K562 (cell line): ENCODE measurements at regions not wholly inside any gene's neighbourhood (a gene's known extent, or its start where the extent isn't known, plus 50 kb on each side); places are given as distances from the start of the nearest gene placed in this dataset.

ENCODE experiments used
- ATAC-seq: fragments of 200-7000 bp; cut with Tn5 transposase; 3 replicates; pipeline ENCODE4 v1.9.1; 2020; ENCODE audit warnings: moderate library complexity
- BruUV-seq: library from RNA; stranded (reverse); fragments of 400-500 nt; replicated peaks from 2 replicates; lab custom pipeline; 2021; lab: Mats Ljungman, UMichigan
- CTCF ChIA-PET: fragments of 300-600 bp; formaldehyde crosslinking; extraction: SDS; loops from one replicate; lab custom pipeline; 2021; ENCODE audit warnings: low intra/inter-chr PET ratio; lab: Yijun Ruan, JAX
- POLR2A ChIA-PET: fragments of 300-600, 350-650 bp; sonication (Branson Sonifier 250); formaldehyde crosslinking; extraction: SDS; loops from one replicate; lab custom pipeline; 2021; ENCODE audit warnings: antibody characterized with exemption, inconsistent platforms; lab: Yijun Ruan, JAX
- DNase-seq, 4 experiments: peaks; one replicate each; pipeline versions ENCODE4 v3.0.0 to v3.0.0-alpha.2; 2011 to 2018; ENCODE audit warnings: low spot score in 3 of 4, mixed read lengths in 3 of 4; ENCODE audit errors: extremely low read depth in 1 of 4
- FAIRE-seq: peaks from 2 replicates; lab custom pipeline; 2011; peaks lifted over from hg19 to GRCh38; lab: Jason Lieb, UNC
- H2AFZ ChIP-seq: 2 replicates; pipeline ENCODE4 v1.6.0; 2011; ENCODE audit warnings: low read depth, low read length, control low read depth, inconsistent platforms
- H3K27ac ChIP-seq: fragments of 200-600 bp; 3 replicates; pipeline ENCODE4 v1.8.0; 2011; ENCODE audit warnings: low read depth, mild to moderate bottlenecking, control low read depth, inconsistent platforms, low read length, moderate library complexity, mixed read lengths; ENCODE audit errors: extremely low read depth
- H3K27me3 ChIP-seq, 2 experiments: fragments of 300-600 bp in 1 of 2; 2 replicates in 1 of 2; 3 replicates in 1 of 2; pipeline versions ENCODE4 v1.6.0 to v1.8.0; 2011; ENCODE audit warnings: inconsistent platforms in 2 of 2, low read length in 2 of 2, mild to moderate bottlenecking in 1 of 2, mixed read lengths in 1 of 2, moderate library complexity in 1 of 2; ENCODE audit not compliant: control insufficient read depth in 2 of 2, insufficient read depth in 2 of 2
- H3K36me3 ChIP-seq: fragments of 300-600 bp; 3 replicates; pipeline ENCODE4 v1.8.0; 2011; ENCODE audit warnings: mild to moderate bottlenecking, low read length, inconsistent platforms; ENCODE audit not compliant: control insufficient read depth, insufficient read depth
- H3K4me1 ChIP-seq, 2 experiments: fragments of 200-600 bp in 1 of 2; replicated peaks in 1 of 2; 2 replicates in 1 of 2; 3 replicates in 1 of 2; pipeline versions ENCODE4 v1.5.1 to v1.8.0; 2011; ENCODE audit warnings: inconsistent platforms in 2 of 2, low read length in 2 of 2, mild to moderate bottlenecking in 1 of 2, mixed read lengths in 1 of 2, moderate library complexity in 1 of 2; ENCODE audit not compliant: control insufficient read depth in 2 of 2, insufficient read depth in 2 of 2
- H3K4me2 ChIP-seq: 2 replicates; pipeline ENCODE4 v1.6.1; 2011; ENCODE audit warnings: low read length, control low read depth, inconsistent platforms, mixed read lengths; ENCODE audit not compliant: insufficient read depth
- H3K4me3 ChIP-seq: fragments of 200-600 bp; sonication (generic), shearing (Covaris generic); 2 replicates; pipeline ENCODE4 v1.5.1; 2016; ENCODE audit warnings: control low read depth, inconsistent platforms
- H3K79me2 ChIP-seq: fragments of 200-600 bp; 3 replicates; pipeline ENCODE4 v1.8.0; 2011; ENCODE audit warnings: low read length, inconsistent platforms; ENCODE audit not compliant: control insufficient read depth, insufficient read depth
- H3K9ac ChIP-seq, 2 experiments: 2 replicates each; pipeline versions ENCODE4 v1.6.0 to v1.6.1; 2011; ENCODE audit warnings: low read depth in 2 of 2, low read length in 2 of 2, control low read depth in 1 of 2, inconsistent platforms in 1 of 2, mild to moderate bottlenecking in 1 of 2, mixed read lengths in 1 of 2; ENCODE audit not compliant: insufficient read depth in 1 of 2
- H3K9me1 ChIP-seq: one replicate; pipeline ENCODE4 v1.6.0; 2011; ENCODE audit warnings: inconsistent platforms, mild to moderate bottlenecking, low read length, moderate library complexity; ENCODE audit not compliant: control insufficient read depth, insufficient read depth
- H3K9me3 ChIP-seq: replicated peaks from 2 replicates; pipeline ENCODE4 v1.5.1; 2011; ENCODE audit warnings: low read depth, low read length, inconsistent platforms; ENCODE audit not compliant: control insufficient read depth, insufficient read depth
- H4K20me1 ChIP-seq: replicated peaks from 2 replicates; pipeline ENCODE4 v1.6.1; 2011; ENCODE audit warnings: low read length, inconsistent platforms, mixed read lengths; ENCODE audit not compliant: control insufficient read depth, insufficient read depth
- HDAC3 ChIP-seq: fragments of 450-650 bp; IDR thresholded peaks from 2 replicates; pipeline ENCODE4 v1.6.1; 2018; ENCODE audit warnings: borderline replicate concordance, mild to moderate bottlenecking, moderate library complexity; ENCODE audit not compliant: partially characterized antibody
- KLF6 ChIP-seq: fragments of 250-450 bp; sonication (Bioruptor Pico); IDR thresholded peaks from 2 replicates; pipeline ENCODE4 v1.4.0; 2020; ENCODE audit warnings: mild to moderate bottlenecking, moderate library complexity, borderline replicate concordance
- NCOA2 ChIP-seq, 2 experiments: fragments of 450-650 bp; IDR thresholded peaks; 2 replicates each; pipeline ENCODE4 v1.6.1; 2018; ENCODE audit warnings: mild to moderate bottlenecking in 2 of 2, moderate library complexity in 1 of 2; ENCODE audit not compliant: partially characterized antibody in 2 of 2
- NR2C2 ChIP-seq, 2 experiments: fragments of 200-800 bp in 1 of 2; sonication (Bioruptor generic) in 1 of 2; sonication (generic) in 1 of 2; formaldehyde crosslinking in 1 of 2; IDR thresholded peaks; 2 replicates each; pipeline versions ENCODE4 v1.6.1 to v1.8.0; 2016 to 2022; ENCODE audit warnings: mild to moderate bottlenecking in 1 of 2, missing compliant biosample characterization in 1 of 2, missing genetic modification characterization in 1 of 2, missing genetic modification reagents in 1 of 2
- TCFL5 ChIP-seq: fragments of 250-450 bp; sonication (Bioruptor Pico); conservative IDR thresholded peaks from 2 replicates; pipeline ENCODE4 v1.6.1; 2021; ENCODE audit warnings: mild to moderate bottlenecking, moderate library complexity, matching md5 sums
- ZNF436 ChIP-seq: fragments of 250-450, 450-650 bp; sonication (Bioruptor Pico); formaldehyde crosslinking; IDR thresholded peaks from 2 replicates; pipeline ENCODE4 v1.7.0; 2020; ENCODE audit warnings: mild to moderate bottlenecking
- WGBS: fragments of 100-300 bp; shearing (Covaris generic); methylation state at CpG from one replicate; pipeline ENCODE4 v1.1.6; 2016; ENCODE audit warnings: low coverage, mixed read lengths; ENCODE audit not compliant: insufficient coverage; ENCODE audit errors: missing lambda C conversion rate; 5-methylcytosine and 5-hydroxymethylcytosine counted together
- in situ Hi-C: fragments of 300-500 bp; cut with MboI; formaldehyde crosslinking; loops from 4 replicates; pipeline ENCODE4 v1.15.0; 2018; ENCODE audit warnings: inconsistent platforms, mixed read lengths
- intact Hi-C: fragments of 100-400 bp; cut with micrococcal nuclease; formaldehyde crosslinking; loops from 2 replicates; pipeline ENCODE4 v1.14.2; 2022
- TF ChIP-seq, protein P1 (sequence below): fragments of 450-650 bp; IDR thresholded peaks from 2 replicates; pipeline ENCODE4 v1.7.0; 2016; ENCODE audit warnings: borderline replicate concordance
- TF ChIP-seq, protein P2 (sequence below): sonication (generic); formaldehyde crosslinking; IDR thresholded peaks from 2 replicates; pipeline ENCODE4 v1.8.0; 2022; ENCODE audit warnings: mild to moderate bottlenecking, missing genetic modification reagents
- TF ChIP-seq, protein P3 (sequence below): IDR thresholded peaks from 2 replicates; pipeline ENCODE4 v1.6.1; 2014; ENCODE audit warnings: antibody characterized with exemption
- TF ChIP-seq, protein P4 (sequence below), 2 experiments: fragments of 150-350 bp in 1 of 2; IDR thresholded peaks; 2 replicates each; pipeline ENCODE4 v1.6.1; 2012 to 2016; ENCODE audit warnings: low read depth in 2 of 2, low read length in 2 of 2, mild to moderate bottlenecking in 1 of 2, moderate library complexity in 1 of 2

DNA sequence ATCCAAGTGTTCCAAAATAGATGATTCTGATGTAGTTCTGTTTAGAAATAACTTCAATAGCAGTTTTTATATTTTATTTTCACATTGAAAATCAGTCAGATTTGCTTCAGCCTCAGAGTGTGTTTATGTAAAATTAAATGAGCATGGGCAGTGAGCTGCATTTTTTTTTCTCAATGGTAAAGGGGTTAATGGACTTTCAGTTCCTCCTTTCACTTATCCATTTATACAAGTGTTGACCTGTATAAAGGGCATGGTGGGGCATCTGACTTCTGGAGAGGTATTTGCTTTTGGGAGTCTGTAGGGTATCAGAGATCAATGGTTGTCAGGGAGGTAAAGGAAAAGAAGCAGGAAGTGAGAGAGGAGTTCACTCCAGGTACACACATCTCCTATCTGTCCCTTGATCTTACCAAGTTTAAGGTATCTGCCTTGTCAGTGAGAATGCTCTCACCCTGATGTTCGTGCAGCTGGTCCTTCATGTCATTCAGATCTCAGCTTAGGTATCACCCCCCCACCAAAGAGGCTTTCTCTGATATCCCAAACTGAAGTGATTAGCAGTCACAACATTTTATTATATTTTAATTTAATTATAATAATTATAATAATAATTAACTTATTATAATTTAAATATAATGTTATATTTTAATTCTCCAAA, 181.6 kb upstream of the LMNTD1 start:
- no peaks in the 10 kb centered on the region for H3K36me3 ChIP-seq
- H3K9ac ChIP-seq: no peak overlapping the region
- WGBS: 0% methylated on average over 1 of the region's 1 CpG
- intact Hi-C loops (no loop called here), in situ Hi-C loops (no loop called here)
- DNase-seq (no peak), ATAC-seq (no peak), FAIRE-seq (no peak)
- POLR2A ChIA-PET: interaction anchor here (1.0 kb wide), 1 partner anchor 22 kb away, joined by 3 read pairs; no protein-coding TSS in a partner anchor
- H3K9me3 ChIP-seq: no peaks in the 10 kb centered on the region
- H3K4me2 ChIP-seq: no peak overlapping the region
- H3K9me1 ChIP-seq: no peaks in the 10 kb centered on the region
- no peak overlapping the region for H3K27ac ChIP-seq
- no peaks in the 10 kb centered on the region; a peak in 1 of 5 replicates for H3K4me1 ChIP-seq
- no peaks in the 10 kb centered on the region for H4K20me1 ChIP-seq
- H3K4me3 ChIP-seq: no peak overlapping the region
- TF ChIP-seq, protein P1, sequence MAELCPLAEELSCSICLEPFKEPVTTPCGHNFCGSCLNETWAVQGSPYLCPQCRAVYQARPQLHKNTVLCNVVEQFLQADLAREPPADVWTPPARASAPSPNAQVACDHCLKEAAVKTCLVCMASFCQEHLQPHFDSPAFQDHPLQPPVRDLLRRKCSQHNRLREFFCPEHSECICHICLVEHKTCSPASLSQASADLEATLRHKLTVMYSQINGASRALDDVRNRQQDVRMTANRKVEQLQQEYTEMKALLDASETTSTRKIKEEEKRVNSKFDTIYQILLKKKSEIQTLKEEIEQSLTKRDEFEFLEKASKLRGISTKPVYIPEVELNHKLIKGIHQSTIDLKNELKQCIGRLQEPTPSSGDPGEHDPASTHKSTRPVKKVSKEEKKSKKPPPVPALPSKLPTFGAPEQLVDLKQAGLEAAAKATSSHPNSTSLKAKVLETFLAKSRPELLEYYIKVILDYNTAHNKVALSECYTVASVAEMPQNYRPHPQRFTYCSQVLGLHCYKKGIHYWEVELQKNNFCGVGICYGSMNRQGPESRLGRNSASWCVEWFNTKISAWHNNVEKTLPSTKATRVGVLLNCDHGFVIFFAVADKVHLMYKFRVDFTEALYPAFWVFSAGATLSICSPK: no peak
- no peak for TF ChIP-seq HDAC3
- no peak for TF ChIP-seq ZNF436 (CRISPR knock-in tag)
- TF ChIP-seq, protein P2, sequence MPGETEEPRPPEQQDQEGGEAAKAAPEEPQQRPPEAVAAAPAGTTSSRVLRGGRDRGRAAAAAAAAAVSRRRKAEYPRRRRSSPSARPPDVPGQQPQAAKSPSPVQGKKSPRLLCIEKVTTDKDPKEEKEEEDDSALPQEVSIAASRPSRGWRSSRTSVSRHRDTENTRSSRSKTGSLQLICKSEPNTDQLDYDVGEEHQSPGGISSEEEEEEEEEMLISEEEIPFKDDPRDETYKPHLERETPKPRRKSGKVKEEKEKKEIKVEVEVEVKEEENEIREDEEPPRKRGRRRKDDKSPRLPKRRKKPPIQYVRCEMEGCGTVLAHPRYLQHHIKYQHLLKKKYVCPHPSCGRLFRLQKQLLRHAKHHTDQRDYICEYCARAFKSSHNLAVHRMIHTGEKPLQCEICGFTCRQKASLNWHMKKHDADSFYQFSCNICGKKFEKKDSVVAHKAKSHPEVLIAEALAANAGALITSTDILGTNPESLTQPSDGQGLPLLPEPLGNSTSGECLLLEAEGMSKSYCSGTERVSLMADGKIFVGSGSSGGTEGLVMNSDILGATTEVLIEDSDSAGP (CRISPR knock-in tag): no peak
- TF ChIP-seq, protein P3, sequence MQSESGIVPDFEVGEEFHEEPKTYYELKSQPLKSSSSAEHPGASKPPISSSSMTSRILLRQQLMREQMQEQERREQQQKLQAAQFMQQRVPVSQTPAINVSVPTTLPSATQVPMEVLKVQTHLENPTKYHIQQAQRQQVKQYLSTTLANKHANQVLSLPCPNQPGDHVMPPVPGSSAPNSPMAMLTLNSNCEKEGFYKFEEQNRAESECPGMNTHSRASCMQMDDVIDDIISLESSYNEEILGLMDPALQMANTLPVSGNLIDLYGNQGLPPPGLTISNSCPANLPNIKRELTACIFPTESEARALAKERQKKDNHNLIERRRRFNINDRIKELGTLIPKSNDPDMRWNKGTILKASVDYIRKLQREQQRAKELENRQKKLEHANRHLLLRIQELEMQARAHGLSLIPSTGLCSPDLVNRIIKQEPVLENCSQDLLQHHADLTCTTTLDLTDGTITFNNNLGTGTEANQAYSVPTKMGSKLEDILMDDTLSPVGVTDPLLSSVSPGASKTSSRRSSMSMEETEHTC: no peak
- TF ChIP-seq NR2C2 (CRISPR knock-in tag; IDR thresholded peaks at IDR 0.05): no peak
- no peak for TF ChIP-seq NR2C2 (tag; IDR thresholded peaks at IDR 0.05)
- no peak for TF ChIP-seq NCOA2 (IDR thresholded peaks at IDR 0.05; ENCODE audit: partially characterized antibody in 2 of 2)
- TF ChIP-seq TCFL5 (CRISPR knock-in tag): no peak
- TF ChIP-seq, protein P4, sequence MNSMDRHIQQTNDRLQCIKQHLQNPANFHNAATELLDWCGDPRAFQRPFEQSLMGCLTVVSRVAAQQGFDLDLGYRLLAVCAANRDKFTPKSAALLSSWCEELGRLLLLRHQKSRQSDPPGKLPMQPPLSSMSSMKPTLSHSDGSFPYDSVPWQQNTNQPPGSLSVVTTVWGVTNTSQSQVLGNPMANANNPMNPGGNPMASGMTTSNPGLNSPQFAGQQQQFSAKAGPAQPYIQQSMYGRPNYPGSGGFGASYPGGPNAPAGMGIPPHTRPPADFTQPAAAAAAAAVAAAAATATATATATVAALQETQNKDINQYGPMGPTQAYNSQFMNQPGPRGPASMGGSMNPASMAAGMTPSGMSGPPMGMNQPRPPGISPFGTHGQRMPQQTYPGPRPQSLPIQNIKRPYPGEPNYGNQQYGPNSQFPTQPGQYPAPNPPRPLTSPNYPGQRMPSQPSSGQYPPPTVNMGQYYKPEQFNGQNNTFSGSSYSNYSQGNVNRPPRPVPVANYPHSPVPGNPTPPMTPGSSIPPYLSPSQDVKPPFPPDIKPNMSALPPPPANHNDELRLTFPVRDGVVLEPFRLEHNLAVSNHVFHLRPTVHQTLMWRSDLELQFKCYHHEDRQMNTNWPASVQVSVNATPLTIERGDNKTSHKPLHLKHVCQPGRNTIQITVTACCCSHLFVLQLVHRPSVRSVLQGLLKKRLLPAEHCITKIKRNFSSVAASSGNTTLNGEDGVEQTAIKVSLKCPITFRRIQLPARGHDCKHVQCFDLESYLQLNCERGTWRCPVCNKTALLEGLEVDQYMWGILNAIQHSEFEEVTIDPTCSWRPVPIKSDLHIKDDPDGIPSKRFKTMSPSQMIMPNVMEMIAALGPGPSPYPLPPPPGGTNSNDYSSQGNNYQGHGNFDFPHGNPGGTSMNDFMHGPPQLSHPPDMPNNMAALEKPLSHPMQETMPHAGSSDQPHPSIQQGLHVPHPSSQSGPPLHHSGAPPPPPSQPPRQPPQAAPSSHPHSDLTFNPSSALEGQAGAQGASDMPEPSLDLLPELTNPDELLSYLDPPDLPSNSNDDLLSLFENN (IDR thresholded peaks at IDR 0.05; ENCODE audit: low read depth in 2 of 2, low read length in 2 of 2): no peak
- TF ChIP-seq KLF6 (CRISPR knock-in tag): no peak
- no peaks in the 10 kb centered on the region for H3K79me2 ChIP-seq
- no peaks in the 10 kb centered on the region for H3K27me3 ChIP-seq
- no TSS peak for BruUV-seq
- no peak overlapping the region for H2AFZ ChIP-seq
- CTCF ChIA-PET: no interaction called here
